ENCODE measurements at regions not wholly inside any gene's neighbourhood (a gene's known extent, or its start where the extent isn't known, plus 50 kb on each side); places are given as distances from the start of the nearest gene placed in this dataset.

DNA sequence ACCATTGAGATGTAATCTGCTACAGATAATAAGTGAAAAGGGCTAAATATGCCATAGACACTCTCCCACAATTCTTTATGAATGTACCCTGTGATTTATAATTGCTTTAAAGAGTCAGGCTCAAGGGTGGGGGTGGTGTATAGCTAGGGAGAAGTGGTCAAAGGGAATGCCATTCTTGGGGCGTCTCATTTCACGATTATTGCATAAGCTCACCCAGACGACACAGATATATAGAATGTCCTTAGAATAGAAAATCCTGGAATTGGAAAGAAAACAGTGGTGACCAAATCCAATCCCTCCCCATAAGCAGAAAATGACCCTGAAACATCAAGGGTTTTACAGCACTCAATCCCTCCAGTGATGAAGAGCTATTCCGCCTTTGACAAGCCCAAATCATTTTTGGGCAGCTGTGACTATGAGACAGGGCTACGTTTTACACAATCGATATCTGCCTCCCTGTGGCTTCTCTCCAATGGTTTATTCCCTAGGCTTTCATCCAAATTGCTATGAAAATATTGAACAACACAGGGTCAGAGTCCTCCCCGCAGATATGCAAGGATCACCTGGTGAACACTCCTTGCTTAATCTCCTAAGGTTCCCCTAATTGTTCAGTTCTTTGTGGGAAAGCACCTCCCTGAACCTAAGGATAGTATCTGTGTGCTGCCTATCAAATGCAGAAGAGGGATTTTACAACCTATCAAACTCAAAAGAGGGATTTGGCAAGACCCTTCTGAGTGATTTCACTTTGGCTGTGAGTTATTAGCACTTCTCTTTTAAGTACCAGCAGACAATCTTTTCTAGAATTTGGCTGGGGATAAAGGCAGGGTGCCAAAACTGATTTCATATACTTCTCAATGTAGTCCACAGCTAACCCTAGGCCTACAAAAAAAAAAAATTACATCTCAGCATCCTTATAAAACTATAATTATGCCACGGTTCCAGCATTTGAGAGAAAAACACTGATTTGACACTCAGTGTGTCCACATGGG, 144.9 kb upstream of the CDH6 start:
- no peak for TF ChIP-seq ZNF274 (IDR thresholded peaks at IDR 0.05; ENCODE audit: low read depth, low read length)
- no peak overlapping the region for H3K4me3 ChIP-seq (ENCODE audit: low read length)

DNA sequence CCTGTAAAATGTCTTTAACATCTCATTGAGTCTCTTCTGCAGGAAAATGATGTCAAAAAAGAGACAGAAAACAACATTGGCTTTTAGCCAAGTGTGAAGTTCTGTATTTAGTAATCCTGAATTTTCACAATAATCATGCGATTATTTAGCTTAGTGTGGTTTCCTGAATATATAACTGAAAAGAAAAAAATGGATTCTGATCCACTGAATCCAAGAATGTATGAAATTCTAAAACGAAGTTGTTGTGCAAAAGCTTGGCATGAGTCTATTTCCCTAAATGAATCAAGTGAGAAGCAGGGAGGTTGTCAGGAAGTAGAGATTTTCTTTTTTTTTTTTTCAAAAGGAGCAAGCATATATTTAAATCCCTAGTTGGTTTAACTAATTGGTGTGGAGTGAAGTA, 145.9 kb upstream of the CDH6 start:
- H3K4me3 ChIP-seq (ENCODE audit: low read length), result no peak overlapping the region
- no peak for TF ChIP-seq ZNF274 (IDR thresholded peaks at IDR 0.05; ENCODE audit: low read depth, low read length)

DNA sequence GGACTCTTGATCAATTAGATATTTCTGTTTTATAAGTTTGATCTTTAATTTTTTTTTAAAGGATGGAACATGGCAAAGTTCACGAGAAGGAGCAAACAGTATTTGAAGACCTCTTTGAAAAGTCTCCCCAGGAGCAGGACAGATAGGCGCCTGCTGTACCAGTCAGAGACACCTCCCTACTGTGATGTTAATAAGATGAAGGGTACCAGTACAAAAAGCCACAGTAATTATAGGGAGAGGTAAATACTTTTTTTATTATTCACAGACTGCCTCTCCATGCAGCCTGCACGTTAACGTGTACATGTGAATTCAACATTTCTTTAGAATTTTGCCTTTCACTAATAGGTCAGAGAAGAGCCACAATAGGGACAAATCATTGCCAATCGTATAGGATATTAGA, 146.5 kb upstream of the CDH6 start:
- TF ChIP-seq ZNF274 (IDR thresholded peaks at IDR 0.05; ENCODE audit: low read depth, low read length), result no peak
- H3K4me3 ChIP-seq (ENCODE audit: low read length), result no peak overlapping the region

DNA sequence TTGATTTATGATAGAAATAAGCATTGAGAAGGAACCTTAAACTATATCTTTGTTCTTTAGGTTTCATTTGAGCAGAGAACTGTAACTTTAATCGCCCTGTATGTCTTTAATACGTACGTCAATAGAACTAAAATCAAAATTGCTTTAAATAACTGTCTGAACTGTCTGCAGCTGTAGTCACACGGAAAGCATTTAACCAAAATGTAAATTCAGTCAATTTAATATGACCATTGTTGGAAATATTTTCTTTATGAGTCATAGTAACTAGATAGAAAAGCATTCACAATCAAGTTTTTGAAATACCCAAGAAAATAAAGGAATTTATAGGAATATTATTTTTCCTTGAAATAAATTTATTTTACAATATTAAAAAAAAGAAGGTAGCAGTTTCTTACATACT, 157.1 kb upstream of the CDH6 start:
- no peak for TF ChIP-seq ZNF274 (IDR thresholded peaks at IDR 0.05; ENCODE audit: low read depth, low read length)
- H3K4me3 ChIP-seq (ENCODE audit: low read length), result no peak overlapping the region

DNA sequence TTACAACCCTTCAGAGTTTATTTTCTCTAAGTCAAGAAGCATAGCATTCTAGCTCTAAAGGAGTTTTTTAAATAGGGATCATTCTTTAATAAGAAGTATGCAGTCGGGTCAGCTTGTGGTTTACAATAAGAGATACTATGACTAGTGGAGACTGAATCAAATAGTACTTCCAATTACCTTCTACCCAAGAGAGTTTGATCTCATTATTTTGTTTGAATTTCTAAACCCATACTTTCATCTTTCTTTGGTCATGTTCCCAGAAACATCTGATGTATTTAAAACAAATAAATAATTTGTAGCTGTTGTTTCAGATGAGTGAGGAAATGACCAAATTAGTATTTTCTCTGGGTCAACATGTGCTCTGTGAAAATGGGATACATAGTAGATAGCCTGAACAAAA, 160.2 kb upstream of the CDH6 start:
- H3K4me3 ChIP-seq (ENCODE audit: low read length), result no peak overlapping the region
- no peak for TF ChIP-seq ZNF274 (IDR thresholded peaks at IDR 0.05; ENCODE audit: low read depth, low read length)

DNA sequence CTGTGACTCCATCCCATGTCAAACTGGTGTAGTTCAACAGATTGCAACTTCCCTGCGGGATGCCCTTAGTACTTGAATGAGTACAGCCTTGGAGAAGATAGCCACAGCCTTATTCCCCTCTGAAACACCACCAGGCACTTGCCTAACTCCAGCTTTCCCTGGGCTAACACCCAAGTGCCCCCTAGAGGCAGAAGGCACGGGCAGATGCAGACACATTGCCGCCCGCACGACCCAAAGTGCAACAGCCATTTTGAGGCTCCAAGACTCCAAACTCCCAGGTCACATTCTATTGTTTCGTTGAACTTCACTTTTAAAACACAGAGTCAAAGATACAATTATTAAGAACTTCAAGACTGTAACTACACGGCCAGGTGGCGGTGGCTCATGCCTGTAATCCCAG, 163.6 kb upstream of the CDH6 start:
- TF ChIP-seq ZNF274 (IDR thresholded peaks at IDR 0.05; ENCODE audit: low read depth, low read length), result no peak

DNA sequence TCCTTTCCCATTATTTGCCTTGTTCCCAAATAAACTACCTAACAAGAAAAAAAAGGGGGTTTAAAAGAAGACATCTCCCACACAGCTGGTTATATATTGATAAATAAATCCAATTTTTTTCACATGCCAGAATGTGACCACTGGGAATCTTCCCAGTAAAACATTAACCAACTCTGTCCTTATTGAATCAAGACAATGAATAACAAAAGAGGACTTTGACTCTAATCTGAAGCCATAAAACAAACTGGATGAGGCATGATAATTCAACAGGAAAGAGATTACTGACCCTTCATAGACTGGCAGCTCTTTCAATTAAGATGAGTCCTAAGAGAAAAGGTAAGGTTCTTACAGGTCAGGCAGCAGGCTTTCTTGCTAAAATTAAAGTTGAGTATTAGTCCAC, 165.8 kb upstream of the CDH6 start:
- no peak for TF ChIP-seq ZNF274 (IDR thresholded peaks at IDR 0.05; ENCODE audit: low read depth, low read length)
- H3K4me3 ChIP-seq (ENCODE audit: low read length), result no peak overlapping the region

More for the DNA sequence above, 163.6 kb upstream of the CDH6 start:
- no peak overlapping the region for H3K4me3 ChIP-seq (ENCODE audit: low read length)

DNA sequence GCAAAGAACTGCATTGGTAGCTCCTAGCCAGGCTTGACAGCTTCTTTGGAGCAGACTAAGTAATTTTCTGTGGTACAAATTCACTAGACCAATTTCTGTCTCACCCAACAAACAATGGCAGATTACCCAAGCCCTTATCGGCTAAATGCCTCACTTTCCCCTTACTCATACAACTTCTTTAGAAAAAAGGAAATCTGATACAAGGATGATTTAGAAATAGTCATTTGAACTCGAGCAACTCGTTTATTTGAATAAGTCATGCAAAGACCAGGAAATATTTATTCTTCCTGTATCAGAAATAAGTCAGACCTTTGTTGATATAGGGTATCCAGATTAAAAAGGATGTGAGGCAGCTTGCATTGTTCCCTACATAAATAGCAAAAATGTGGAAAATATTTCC, 170.4 kb upstream of the CDH6 start:
- H3K4me3 ChIP-seq (ENCODE audit: low read length), result no peak overlapping the region
- TF ChIP-seq ZNF274 (IDR thresholded peaks at IDR 0.05; ENCODE audit: low read depth, low read length), result no peak

DNA sequence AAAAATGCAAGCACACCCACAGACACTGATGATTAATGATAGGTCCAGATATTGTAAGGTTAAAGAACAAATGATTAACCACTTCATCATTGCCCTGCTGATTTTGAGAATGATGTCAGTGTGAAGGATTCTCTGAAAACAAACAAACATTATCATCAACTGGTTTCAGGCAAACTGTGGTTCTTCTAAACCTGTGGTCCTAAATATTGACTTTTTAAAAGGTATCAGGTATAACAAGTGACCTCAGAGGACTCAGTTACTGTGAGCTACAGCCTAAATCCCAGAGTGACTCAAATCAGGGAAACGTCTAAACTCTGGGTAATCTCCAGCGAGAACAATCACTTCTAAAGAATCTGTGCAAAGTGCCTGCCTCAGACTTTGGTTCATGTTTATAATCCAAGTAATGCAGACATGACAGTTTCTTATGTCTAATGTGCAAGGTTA, 172.3 kb upstream of the CDH6 start:
- TF ChIP-seq ZNF274 (IDR thresholded peaks at IDR 0.05; ENCODE audit: low read depth, low read length), result no peak
- no peak overlapping the region for H3K4me3 ChIP-seq (ENCODE audit: low read length)

DNA sequence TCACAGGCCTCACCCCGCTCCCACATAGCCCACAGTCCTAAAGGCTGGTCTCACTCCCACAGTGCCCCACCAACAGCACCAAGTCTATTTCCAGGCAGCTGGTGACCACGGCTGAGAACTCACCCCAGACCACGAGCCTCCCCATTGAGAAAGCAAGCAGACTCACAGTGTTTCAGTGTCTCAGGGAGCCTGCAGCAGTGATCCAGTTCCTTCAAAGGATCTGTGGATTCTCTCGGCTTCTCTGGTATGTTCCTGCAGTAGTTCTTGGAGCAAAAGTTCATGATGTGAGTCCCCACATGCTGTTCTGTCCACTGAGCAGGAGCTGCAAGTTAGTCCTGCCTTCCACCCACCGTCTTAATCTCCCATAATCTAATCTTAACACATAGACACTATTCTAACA, 185.3 kb upstream of the CDH6 start:
- no peak for TF ChIP-seq ZNF274 (IDR thresholded peaks at IDR 0.05; ENCODE audit: low read depth, low read length)
- no peak overlapping the region for H3K4me3 ChIP-seq (ENCODE audit: low read length)

DNA sequence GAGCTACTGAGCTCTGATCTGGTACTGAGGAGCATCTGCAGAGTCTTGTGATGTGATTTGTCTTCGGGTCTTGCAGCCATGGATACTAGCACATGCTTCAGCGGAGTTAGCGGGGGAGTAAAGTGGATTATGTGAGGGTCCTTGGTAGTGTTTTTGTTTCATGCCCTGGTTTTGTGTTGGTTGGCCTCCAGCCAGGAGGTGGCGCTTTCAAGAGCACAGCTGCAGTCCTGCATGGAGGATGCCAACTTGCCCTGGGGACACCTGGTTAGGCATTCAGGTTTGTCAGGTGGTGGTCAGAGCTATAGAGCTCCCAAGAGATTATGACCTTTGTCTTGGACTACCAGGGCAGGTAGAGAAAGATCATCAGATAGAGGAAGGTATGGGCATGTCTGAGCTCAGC, 185.8 kb upstream of the CDH6 start:
- no peak for TF ChIP-seq ZNF274 (IDR thresholded peaks at IDR 0.05; ENCODE audit: low read depth, low read length)
- H3K4me3 ChIP-seq (ENCODE audit: low read length), result no peak overlapping the region

DNA sequence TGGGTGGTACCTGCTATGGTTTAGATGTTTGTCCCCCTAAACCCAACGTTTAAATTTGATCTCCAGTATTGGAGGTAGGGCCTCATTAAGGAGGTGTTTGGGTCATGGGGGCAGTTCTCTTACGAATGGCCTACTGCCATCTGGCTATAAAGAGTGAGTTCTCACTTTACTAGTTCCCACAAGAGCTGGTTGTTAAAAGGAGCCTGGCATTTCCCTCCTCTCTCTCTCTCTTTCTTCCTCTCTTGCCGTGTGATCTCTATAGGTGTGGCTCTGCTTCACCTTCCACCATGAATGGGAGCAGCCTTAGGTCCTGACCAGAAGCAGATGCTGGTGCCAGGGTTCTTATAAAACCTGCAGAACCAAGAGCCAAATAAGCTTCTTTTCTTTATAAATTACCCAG, 193.2 kb upstream of the CDH6 start:
- H3K4me3 ChIP-seq (ENCODE audit: low read length), result no peak overlapping the region
- TF ChIP-seq ZNF274 (IDR thresholded peaks at IDR 0.05; ENCODE audit: low read depth, low read length), result no peak

DNA sequence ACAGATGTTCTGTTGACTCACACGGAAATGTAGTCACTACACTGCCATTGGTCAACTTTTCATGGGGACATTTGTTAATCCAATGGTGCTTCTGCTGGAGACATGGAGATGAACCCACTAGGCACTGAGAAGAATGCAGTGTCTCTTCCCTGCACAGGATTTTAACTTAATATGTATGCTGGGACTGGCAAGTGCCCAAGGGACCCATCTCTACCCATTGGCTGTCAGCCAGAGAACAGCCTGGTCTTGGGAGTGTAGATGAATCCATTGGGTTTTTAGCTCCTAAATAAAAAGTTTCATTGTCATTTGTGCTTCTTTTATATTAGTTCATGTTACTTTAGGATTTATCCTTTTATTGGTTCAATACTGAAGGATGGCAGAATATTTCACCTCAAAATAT, 195.8 kb upstream of the CDH6 start:
- no peak overlapping the region for H3K4me3 ChIP-seq (ENCODE audit: low read length)
- TF ChIP-seq ZNF274 (IDR thresholded peaks at IDR 0.05; ENCODE audit: low read depth, low read length), result no peak

DNA sequence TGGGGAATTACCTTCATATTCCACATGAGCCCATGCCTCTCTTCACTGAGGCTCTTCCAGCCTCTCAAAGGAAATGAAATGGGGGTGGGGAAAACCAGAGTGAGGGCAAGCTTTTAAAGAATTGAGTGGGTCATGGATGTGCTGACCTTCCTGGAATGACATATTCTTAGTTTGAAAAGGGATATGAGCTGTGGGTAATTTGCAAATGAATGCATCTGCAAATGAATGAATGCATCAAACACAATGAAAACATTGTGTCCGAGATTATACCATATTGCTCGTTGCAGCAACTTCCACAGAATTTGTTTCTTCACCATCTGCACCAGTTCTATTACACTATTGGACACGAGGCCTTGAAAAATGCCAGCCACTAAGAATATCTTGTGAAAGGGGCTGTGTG, 198.6 kb upstream of the CDH6 start:
- no peak overlapping the region for H3K4me3 ChIP-seq (ENCODE audit: low read length)
- no peak for TF ChIP-seq ZNF274 (IDR thresholded peaks at IDR 0.05; ENCODE audit: low read depth, low read length)

DNA sequence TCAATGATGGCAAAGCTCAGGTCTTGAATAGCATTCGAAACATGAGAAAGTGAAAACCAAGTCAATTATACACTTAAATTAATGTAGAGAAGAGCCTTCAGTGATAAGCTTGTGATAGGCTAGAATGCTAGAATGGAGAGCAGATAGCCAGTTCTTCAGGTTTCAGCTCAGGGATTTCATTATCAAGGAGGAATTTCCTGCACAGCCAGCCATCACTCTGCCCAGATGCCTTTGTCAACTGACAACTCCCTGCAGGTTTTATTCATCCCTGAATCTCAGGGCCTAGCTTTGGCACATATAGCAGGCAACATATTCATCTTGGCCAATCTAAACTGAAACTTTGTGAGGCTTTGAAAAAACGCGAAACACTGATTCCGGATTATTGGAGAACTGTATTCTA, 199.3 kb upstream of the CDH6 start:
- no peak for TF ChIP-seq ZNF274 (IDR thresholded peaks at IDR 0.05; ENCODE audit: low read depth, low read length)
- H3K4me3 ChIP-seq (ENCODE audit: low read length), result no peak overlapping the region

DNA sequence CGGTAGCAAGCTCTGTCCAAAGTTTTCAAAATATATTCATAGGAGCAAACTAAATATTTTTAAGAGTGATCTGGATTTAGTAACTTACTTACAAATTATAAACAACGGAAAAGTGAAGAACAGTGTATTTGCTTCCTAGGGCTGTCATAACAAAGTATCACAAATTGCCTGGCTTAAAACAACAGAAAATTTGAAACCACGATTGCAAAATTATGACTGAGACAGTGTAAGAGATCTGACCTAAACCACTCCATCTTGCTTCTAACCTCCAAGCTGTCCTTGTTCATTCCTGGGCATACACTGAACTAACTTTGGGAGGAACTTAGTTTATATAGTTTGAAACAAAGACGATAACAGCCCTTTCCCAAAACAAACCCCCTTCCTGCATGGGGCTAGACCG, 202.0 kb upstream of the CDH6 start:
- no peak overlapping the region for H3K4me3 ChIP-seq (ENCODE audit: low read length)
- no peak for TF ChIP-seq ZNF274 (IDR thresholded peaks at IDR 0.05; ENCODE audit: low read depth, low read length)
